ENCODE measurements at regions not wholly inside any gene's neighbourhood (a gene's known extent, or its start where the extent isn't known, plus 50 kb on each side); places are given as distances from the start of the nearest gene placed in this dataset.

DNA sequence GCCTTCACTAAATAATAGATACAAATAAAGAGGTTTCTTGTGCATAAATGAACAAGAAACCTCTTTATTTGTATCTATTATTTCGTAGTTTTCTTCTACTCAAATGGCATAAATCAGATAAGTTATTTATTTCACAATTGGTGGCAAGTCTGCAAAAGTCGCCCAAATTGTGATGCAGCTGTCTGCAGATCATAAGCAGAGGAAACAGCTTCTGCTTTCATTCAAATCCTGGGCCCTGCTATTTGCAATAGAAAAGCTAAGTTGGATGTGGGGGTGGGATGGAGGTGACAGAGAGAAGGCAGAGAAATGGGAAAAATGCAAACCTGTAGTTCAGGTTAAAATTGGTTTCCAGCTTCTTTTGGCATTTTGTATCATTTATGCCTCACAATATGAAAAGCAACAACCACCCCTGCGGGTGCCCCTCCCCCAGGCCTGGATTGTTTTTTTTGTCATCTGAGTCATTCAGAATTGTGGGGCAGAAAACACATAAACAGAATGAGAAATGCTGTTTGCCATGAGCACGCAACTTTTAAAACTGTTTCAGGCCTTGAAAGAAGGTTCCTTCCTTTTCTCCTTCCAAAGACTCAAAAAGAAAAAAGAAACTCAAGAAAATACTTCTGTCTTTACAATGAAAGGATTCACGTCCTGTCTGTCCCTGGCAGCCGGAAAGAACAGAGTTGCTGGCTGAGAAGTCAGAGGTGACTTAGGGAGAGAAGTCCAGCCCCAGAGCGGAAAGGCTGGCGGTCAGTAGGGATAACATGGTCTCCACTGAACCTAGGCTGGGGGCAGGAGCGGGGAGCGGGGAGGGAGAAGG lies 132.9 kb downstream of the BAMBI start:
- TF ChIP-seq, protein P1, sequence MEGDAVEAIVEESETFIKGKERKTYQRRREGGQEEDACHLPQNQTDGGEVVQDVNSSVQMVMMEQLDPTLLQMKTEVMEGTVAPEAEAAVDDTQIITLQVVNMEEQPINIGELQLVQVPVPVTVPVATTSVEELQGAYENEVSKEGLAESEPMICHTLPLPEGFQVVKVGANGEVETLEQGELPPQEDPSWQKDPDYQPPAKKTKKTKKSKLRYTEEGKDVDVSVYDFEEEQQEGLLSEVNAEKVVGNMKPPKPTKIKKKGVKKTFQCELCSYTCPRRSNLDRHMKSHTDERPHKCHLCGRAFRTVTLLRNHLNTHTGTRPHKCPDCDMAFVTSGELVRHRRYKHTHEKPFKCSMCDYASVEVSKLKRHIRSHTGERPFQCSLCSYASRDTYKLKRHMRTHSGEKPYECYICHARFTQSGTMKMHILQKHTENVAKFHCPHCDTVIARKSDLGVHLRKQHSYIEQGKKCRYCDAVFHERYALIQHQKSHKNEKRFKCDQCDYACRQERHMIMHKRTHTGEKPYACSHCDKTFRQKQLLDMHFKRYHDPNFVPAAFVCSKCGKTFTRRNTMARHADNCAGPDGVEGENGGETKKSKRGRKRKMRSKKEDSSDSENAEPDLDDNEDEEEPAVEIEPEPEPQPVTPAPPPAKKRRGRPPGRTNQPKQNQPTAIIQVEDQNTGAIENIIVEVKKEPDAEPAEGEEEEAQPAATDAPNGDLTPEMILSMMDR (IDR thresholded peaks at IDR 0.05; ENCODE audit: insufficient read depth, low read depth, low read length), result no peak
- CTCF ChIA-PET, result interaction anchor here (0.6 kb wide), 1 partner anchor 245 kb away, joined by 5 read pairs; no protein-coding TSS in a partner anchor
- H3K27me3 ChIP-seq (ENCODE audit: control insufficient read depth, insufficient read depth, low read length), result peaks cover 10% of the 10 kb centered on the region
- H3K4me3 ChIP-seq (ENCODE audit: low read depth, low read length), result no peak overlapping the region
- POLR2A ChIA-PET, result no interaction called here
- no peak for DNase-seq (ENCODE audit: low read depth)
- H3K36me3 ChIP-seq (ENCODE audit: control insufficient read depth, insufficient read depth, low read length), result no peaks in the 10 kb centered on the region

DNA sequence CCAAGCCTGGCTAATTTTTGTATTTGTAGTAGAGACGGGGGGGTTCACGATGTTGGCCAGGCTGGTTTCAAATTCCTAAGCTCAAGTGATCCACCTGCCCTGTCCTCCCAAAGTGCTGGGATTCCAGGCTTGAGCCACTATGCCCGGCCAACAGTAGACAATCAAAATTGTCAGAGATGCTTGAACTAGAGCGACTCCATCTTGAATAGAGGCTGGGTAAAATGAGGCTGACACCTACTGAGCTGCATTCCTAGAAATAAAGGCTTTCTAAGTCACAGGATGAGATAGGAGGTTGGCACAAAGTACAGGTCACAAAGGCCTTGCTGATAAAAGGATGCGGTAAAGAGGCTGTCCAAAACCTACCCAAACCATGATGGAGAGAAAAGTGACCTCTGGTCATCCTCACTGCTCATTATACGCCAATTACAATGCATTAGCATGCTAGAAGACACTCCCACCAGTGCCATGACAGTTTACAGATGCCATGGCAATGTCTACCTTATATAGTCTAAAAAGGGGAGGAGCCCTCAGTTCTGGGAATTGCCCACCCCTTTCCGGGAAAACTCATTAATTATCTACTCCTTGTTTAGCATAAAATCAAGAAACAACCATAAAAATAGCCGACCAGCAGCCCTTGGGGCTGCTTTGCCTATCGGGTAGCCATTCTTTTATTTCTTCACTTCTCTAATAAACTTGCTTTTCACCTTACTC lies 134.5 kb downstream of the BAMBI start:
- CTCF ChIA-PET, result no interaction called here
- peaks cover 10% of the 10 kb centered on the region for H3K27me3 ChIP-seq (ENCODE audit: control insufficient read depth, insufficient read depth, low read length)
- TF ChIP-seq, protein P1 (IDR thresholded peaks at IDR 0.05; ENCODE audit: insufficient read depth, low read depth, low read length), result no peak
- no peak overlapping the region for H3K4me3 ChIP-seq (ENCODE audit: low read depth, low read length)
- POLR2A ChIA-PET, result no interaction called here
- DNase-seq (ENCODE audit: low read depth), result no peak
- H3K36me3 ChIP-seq (ENCODE audit: control insufficient read depth, insufficient read depth, low read length), result no peaks in the 10 kb centered on the region

DNA sequence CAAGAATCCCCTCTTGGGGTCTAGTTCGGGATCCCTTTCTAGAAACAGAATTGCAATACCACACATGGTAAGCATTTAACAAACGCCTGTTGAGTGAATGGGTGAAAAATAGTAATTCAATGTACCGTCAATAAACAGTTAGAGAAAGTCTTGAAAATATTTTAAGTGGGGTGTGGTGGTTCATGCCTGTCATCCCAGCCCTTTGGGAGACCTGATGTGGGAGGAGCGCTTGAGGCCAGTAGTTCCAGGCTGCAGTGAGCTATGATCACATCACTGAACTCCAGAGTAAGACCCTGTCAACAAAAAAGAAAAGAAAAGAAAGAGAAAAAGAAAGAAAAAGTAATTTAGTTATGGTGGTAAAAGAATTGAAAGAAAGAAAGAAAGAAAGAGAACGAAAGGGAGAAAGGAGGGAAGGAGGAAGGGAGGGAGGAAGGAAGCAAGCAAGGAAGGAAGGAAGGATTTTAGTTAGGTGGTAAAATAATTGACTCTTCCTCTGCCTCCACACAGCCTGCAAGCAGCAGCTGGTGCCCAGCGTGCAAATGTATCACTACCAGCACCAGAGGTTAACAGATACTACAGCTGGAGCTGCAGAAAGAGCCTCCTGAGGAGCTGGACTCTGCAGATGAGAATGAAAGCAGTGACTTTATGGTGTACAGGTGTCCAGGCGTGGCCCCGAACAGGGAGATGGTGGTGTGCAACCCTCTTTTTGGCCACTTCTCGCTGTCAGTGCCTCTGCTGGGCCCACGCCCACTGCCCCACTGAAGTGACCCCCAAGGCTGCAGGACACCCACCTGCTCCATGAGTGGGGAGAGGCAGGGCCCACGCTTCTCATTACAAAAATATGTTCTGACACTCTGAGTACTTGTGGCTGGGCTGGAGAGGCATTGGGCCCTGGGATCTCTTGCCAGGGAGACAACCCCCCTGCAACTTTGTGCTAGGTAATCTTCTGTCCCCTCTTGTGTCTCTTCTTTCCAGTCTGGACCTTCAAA lies 135.4 kb downstream of the BAMBI start:
- H3K36me3 ChIP-seq (ENCODE audit: control insufficient read depth, insufficient read depth, low read length), result no peaks in the 10 kb centered on the region
- TF ChIP-seq, protein P1 (IDR thresholded peaks at IDR 0.05; ENCODE audit: insufficient read depth, low read depth, low read length), result no peak
- DNase-seq (ENCODE audit: low read depth), result no peak
- CTCF ChIA-PET, result no interaction called here
- POLR2A ChIA-PET, result no interaction called here
- peaks cover 5% of the 10 kb centered on the region for H3K27me3 ChIP-seq (ENCODE audit: control insufficient read depth, insufficient read depth, low read length)
- H3K4me3 ChIP-seq (ENCODE audit: low read depth, low read length), result no peak overlapping the region

GRCh38 chr10:28815681-28816080 lies 138.4 kb downstream of the BAMBI start:
- no peak for DNase-seq (ENCODE audit: low read depth)
- TF ChIP-seq, protein P1 (IDR thresholded peaks at IDR 0.05; ENCODE audit: insufficient read depth, low read depth, low read length), result no peak
- H3K36me3 ChIP-seq (ENCODE audit: control insufficient read depth, insufficient read depth, low read length), result no peaks in the 10 kb centered on the region
- H3K27me3 ChIP-seq (ENCODE audit: control insufficient read depth, insufficient read depth, low read length), result peaks cover 3% of the 10 kb centered on the region
- ChIA-PET CTCF (no interaction called here), POLR2A (no interaction called here)
- no peak overlapping the region for H3K4me3 ChIP-seq (ENCODE audit: low read depth, low read length)

All from BJ (cell line).